ENCODE measurements at regions not wholly inside any gene's neighbourhood (a gene's known extent, or its start where the extent isn't known, plus 50 kb on each side); places are given as distances from the start of the nearest gene placed in this dataset.
A peak's percentile ranks its signal among the peaks of the same experiment; 100 is the strongest.
"Not testable (repeated sequence)": the region's sequence is repeated elsewhere in the genome, so short reads cannot be mapped to it uniquely, and the experiment has no call there.

DNA sequence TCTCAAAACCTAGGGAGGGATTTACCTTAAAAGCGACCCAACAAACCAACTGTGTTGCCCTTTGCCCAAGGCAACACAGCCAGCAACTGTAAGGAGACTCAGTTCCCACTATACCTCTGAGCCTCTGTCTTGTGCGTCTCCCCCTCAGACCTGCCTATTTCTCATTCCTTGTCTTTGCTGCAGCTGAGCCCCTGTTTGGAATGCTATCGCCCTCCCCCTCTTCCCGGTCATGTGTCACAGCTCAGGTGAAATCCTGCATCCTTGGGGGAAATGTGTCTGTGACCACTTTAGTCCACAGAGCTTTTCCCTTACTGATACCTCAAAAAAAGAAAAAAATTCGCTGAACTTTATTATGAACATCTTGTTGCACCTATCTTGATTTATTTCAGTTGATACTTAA, 52.0 kb upstream of the LRIG1 start:
- Mint-ChIP-seq H3K36me3 (peaks cover 0 to 4% of the 10 kb centered on the region in 2 donors), H3K27ac (no peak overlapping the region), H3K9me3 (no peaks in the 10 kb centered on the region)
- no peak for ATAC-seq
- no peak for DNase-seq (ENCODE audit: low spot score in 2 of 2)

DNA sequence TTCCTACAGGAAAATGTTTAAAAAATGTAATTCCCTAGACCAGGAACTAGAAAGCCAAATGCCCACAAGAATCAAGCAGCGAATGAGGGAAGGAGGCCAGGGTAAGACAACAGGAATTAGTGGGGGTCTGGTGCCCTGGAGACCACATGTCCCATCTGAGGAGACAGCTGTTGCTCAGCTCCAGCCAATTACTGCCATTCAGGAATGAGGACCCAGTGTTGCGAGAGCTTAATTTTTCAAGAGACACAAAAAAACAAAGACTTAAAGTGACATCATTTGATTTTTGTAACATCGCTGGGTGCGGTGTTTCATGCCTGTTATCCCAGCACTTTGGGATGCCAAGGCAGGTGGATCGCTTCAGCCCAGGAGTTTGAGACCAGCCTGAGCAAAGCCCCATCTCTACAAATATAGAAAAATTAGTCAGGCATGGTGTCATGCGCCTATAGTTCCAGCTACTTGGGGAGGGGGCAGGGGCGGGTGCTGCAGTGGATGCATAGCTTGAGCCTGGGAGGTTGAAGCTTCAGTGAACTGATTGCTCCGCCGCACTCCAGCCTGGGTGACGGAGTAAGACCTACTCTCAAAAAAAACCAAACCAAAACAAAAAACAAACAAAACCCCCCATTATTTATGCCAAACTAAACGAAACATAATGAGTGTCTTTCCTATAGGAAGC, 52.8 kb upstream of the LRIG1 start:
- peaks cover 0 to 1% of the 10 kb centered on the region in 2 donors for H3K9me3 Mint-ChIP-seq
- ATAC-seq (no peak), DNase-seq (ENCODE audit: low spot score in 2 of 2) (no peak)
- peak overlapping the region in 1 of 2 donors; percentile 29 for H3K27ac Mint-ChIP-seq
- peaks cover 0 to 4% of the 10 kb centered on the region in 2 donors for H3K36me3 Mint-ChIP-seq

DNA sequence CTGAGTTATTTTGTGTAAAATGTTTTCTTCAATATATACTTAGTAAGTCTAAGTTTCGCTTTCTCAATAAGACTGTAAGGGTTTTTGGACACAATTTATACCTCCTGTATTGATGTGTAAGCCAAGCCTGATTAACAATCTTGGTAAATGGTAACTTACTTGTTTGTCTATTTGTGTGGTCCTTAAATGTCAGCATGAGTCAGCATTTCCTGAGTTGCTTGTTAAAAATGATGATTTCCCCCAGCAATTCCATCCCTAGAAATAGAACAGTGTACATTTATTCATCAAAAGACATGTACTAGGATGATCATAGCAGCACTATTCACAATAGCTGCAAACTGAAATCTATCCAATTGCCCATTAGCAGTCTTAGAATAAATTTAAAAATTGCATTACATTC, 53.4 kb upstream of the LRIG1 start:
- DNase-seq (ENCODE audit: low spot score in 2 of 2) (no peak), ATAC-seq (no peak)
- H3K27ac Mint-ChIP-seq, result peak overlapping the region in 1 of 2 donors; percentile 29
- H3K36me3 Mint-ChIP-seq, result peaks cover 0 to 4% of the 10 kb centered on the region in 2 donors
- peaks cover 0 to 5% of the 10 kb centered on the region in 2 donors for H3K9me3 Mint-ChIP-seq

DNA sequence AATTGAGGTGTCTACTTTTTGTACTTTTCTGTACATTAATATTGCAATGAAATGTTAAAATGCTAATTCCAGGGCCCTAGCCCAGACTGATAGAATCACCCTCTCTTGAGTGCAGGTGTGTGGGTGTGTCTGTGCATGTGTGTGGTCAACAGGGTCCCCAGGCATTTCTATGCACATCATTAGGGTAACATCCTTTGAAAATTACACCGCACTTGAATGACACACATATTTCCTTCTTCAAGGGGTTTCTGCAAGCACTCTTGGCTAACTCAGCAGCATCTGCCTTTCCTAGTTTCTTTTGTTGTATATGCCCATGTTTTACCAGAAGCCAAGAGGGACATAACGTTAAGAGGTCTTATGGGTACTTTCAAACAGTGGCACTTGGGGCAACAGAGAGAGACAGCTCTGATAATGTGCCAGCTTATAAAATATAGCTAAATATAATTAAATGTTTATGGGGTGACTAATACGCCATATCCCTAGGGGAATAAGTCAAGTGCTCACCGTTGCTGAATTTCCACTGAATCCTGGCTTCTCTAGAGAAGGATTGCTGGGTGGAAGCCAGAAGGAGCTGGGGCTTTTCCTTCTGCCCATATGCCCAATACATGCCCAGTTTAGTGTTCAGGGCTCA, 54.5 kb upstream of the LRIG1 start:
- H3K27ac Mint-ChIP-seq, result no peak overlapping the region
- H3K9me3 Mint-ChIP-seq, result peaks cover 2 to 6% of the 10 kb centered on the region in 2 donors
- peaks cover 7 to 8% of the 10 kb centered on the region in 2 donors for H3K36me3 Mint-ChIP-seq
- DNase-seq (ENCODE audit: low spot score in 2 of 2) (no peak), ATAC-seq (no peak)

DNA sequence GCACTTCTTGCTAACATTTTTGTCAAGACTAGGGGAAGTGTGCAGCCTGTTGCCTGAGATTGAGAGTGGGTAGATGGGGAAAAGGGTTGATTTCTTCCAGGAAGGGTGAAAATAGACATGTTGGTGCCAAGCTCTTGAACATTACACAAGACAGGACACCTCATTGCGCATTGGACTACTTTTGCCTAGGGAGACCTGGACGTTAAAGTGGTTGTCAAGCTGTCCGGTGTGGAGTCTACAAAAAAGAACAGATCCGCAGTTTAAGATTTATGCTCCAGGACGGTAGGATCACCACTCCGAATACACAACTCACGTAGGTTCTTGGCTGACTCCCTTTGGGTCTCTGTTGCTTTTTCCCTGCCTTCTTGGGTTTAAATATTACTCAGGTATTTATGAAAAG, 56.3 kb upstream of the LRIG1 start:
- no peak for ATAC-seq
- H3K9me3 Mint-ChIP-seq, result peaks cover 7 to 10% of the 10 kb centered on the region in 2 donors
- peaks cover 11 to 12% of the 10 kb centered on the region in 2 donors for H3K36me3 Mint-ChIP-seq
- DNase-seq (ENCODE audit: low spot score in 2 of 2), result no peak
- no peak overlapping the region for H3K27ac Mint-ChIP-seq

DNA sequence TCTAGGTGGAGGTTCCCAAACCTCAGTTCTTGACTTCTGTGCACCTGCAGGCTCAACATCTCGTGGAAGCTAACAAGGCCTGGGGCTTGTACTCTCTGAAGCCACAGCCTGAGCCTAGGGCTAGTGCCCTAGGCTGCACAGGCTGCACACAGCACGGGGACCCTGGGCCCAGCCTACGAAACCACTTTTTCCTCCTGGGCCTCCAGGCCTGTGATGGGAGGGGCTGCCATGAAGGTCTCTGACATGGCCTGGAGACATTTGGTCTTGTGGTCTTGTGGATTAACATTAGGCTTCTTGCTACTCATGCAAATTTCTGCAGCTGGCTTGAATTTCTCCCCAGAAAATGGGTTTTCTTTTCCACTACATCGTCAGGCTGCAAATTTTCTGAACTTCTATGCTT, 59.1 kb upstream of the LRIG1 start:
- H3K9me3 Mint-ChIP-seq; DNase-seq (ENCODE audit: low spot score in 2 of 2); ATAC-seq; H3K27ac Mint-ChIP-seq: not testable (repeated sequence)
- peaks cover 11 to 12% of the 10 kb centered on the region in 2 donors for H3K36me3 Mint-ChIP-seq

DNA sequence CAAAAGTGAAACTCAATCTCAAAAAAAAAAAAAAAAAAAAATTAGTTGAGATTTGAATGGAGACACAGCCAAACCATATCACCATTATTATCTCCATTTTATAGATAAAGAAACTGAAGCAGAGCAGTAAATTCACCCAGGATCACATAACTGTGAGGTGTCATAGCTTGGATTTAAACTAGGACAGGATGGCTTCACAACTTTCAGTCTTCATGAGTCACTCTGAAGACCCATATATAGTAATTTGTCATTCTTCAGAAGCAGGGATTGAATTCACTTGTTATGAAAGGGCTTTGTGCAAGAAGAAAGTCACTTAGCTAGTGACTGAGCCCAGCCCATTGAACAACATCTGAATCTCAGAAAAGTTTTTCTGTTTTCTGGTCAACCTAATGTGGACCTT, 60.5 kb upstream of the LRIG1 start:
- Mint-ChIP-seq H3K36me3 (peaks cover 11 to 12% of the 10 kb centered on the region in 2 donors), H3K9me3 (peaks cover 7 to 10% of the 10 kb centered on the region in 2 donors), H3K27ac (no peak overlapping the region)
- DNase-seq (ENCODE audit: low spot score in 2 of 2), result no peak
- ATAC-seq, result peak; percentile 82 to 90

DNA sequence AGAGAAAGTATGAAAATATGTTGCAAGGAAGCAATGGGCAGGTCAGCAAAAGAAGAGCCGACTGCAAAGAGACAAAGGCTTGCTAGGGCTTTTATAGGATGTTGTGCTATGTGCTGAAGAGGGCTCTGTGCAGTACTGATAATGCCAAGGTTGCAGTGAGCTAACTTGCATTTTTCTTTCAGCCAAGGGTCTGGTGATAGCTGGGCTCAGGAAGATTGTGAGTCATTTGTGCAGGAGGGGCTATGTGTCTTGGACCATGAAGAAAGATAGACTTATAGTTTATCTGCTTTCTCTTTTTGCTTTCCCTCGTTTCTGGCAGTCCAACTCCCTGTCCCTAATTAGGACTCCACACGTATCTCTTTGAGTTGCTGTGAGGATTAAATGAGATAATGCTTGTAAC, 64.5 kb upstream of the LRIG1 start:
- no peak for ATAC-seq
- Mint-ChIP-seq H3K9me3 (peaks cover 4 to 5% of the 10 kb centered on the region in 2 donors), H3K36me3 (peaks cover 5% of the 10 kb centered on the region in 2 donors), H3K27ac (no peak overlapping the region)
- DNase-seq (ENCODE audit: low spot score in 2 of 2), result no peak

DNA sequence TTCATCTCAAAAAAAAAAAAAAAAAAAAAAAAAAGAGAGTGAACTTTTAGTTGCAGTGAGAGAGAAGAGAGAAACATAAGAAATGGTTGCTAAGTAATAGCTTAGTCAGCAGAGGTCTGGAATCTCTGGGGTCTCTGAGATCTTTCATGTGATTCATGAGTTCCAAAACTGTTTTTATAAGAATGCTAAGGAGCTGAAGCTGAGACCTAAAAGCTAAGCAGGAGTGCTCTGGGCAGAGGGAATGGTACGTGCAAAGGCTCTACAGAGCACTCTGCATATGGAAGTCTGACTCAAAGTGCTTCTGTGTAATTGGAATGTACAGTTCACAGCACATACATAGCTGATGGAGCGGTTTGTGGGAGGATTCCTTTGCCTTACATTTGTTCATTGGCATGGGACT, 66.3 kb upstream of the LRIG1 start:
- DNase-seq (ENCODE audit: low spot score in 2 of 2) (no peak), ATAC-seq (no peak)
- no peaks in the 10 kb centered on the region for H3K9me3 Mint-ChIP-seq
- no peak overlapping the region for H3K27ac Mint-ChIP-seq
- H3K36me3 Mint-ChIP-seq, result no peaks in the 10 kb centered on the region

DNA sequence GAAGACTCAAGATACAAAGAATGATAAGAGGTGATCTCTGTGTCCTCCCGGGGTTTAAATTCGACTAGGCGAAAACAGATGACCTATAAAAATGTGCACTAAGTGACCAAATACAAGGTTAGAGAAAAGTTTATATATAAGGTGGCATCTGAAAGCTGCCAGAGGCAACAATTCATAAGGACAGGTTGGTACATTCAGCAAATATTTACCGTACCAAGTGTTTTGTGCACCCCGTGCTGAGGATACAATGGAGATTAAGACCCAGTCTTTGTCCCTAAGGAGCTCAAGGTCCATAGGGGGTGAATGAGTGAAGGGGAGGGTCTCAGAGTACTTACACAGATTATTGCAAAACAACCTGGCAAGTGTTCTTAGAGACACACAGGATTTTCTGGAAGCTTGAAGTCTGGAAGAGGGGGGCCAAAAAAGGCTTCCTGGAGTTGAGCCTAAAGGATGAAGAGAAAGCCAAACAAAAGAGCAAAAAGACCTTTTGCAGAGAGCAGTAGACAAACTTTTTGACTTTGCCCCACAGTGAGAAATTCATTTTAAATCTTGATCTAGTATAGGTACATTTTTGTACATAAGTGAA, 71.4 kb upstream of the LRIG1 start:
- ATAC-seq, result no peak
- no peak for DNase-seq (ENCODE audit: low spot score in 2 of 2)
- H3K27ac Mint-ChIP-seq, result no peak overlapping the region
- H3K36me3 Mint-ChIP-seq, result no peaks in the 10 kb centered on the region
- peaks cover 0 to 5% of the 10 kb centered on the region in 2 donors for H3K9me3 Mint-ChIP-seq

DNA sequence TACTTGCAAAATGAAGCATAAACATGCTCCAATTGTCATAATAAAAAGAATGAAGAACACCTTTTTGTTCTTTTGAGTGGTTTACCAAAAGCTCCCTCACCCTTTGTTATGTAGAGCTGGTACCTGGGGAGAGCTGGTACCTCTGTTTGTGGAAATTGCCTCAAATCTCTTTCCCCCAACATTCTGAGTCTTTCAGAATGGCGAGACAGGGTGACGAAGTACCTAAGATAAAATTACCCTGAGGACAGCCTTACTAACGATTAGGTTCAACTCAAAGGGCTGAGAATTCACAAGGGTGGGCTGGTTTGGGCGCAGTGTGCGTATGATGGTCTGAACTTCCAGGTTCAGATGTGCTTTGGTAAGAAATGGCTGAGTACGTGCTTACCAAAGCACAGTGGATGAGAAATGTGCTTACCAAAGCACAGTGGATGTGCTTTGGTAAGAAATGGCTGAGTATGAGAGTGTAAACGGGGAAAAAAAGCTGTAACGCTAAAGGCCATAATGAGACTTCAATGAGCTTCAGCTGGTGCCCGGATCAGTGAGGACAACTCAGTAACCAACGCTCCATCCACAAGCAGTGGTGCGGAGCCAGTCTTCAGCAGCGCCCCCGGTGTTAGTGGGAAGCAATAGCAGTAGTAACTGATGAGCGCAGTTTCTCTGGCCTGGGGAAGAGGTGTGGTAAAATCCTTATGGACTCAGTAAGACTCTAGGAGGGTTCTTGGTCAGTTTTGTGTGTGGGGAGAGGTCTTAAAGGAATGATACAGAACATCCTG, 72.3 kb upstream of the LRIG1 start:
- peaks cover 0 to 5% of the 10 kb centered on the region in 2 donors for H3K9me3 Mint-ChIP-seq
- no peak for ATAC-seq
- H3K36me3 Mint-ChIP-seq, result no peaks in the 10 kb centered on the region

DNA sequence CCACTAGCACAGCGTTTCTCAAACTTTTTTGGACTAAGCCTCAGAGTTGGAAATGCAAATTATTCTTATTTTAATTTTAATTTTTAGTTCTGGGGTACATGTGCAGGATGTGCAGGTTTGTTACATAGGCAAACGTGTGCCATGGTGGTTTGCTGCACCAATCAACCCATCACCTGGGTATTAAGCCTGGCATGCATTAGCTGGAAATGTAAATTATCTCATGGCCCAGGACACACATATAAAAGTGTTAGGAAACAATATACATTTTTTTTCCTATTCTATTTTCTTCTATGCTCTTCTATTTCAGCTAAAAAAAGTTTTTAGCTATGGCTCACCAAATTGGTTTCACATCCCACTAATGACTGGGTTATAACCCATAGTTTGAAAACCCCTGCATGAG, 73.3 kb upstream of the LRIG1 start:
- Mint-ChIP-seq H3K9me3 (peaks cover 9 to 14% of the 10 kb centered on the region in 2 donors), H3K36me3 (peaks cover 9 to 10% of the 10 kb centered on the region in 2 donors), H3K27ac (no peak overlapping the region)
- DNase-seq (ENCODE audit: low spot score in 2 of 2) (no peak), ATAC-seq (no peak)

More for the DNA sequence above, 72.3 kb upstream of the LRIG1 start:
- no peak overlapping the region for H3K27ac Mint-ChIP-seq
- no peak for DNase-seq (ENCODE audit: low spot score in 2 of 2)

DNA sequence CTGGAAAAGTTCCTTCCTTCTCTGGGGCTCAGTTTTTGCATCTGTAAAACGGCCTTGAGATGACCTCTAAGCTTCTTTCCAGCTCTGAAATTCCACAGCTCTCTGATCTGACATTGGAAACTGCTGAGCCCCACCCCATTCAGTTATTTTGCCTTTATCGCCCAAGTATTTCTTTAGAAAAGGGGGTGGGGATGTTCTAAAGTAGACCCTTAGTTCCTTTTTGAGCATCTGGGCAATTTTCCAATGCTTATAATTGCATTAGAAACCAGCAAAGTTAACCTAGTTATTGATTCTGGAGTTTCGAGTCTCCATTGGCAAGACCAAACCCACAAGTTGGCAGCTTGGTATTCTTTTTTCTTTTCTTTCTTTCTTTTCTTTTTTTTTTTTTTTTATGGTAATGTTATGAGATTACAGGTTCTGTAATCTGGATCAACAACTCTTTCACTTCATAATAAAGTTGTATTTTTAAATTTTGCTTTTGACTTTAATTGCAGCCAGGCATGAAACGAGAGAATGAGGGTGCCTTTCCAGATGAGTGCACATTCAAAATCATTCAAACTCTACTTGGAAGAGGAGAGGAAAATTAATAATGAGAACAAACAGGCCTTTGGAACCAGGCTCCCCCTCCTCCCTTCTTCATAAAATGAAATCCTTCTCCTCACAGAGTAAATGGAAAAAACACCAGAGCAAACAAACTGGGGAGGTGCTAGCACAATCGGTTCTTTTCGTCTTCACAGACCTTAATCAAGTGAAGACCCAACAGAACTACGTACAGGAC, 76.8 kb upstream of the LRIG1 start:
- no peak for ATAC-seq

DNA sequence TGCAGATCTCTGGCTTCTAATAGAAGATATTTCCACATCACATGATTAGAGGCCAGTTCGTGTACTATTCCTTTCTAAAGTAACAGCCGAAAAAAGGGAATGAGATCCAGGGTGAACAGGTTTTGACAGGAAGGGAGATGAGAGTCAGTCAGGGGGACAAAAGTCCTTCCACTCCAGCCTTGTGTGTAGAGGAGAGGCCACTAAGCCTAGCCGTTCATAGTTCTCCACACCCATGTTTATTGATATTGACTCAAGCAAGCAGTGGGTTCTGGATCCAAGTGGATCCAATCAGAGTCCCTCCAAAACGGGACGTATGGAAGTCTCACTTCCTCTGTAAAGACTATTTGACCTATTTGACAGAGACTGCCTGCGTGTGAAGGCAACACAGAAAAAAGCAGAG, 80.4 kb upstream of the LRIG1 start:
- no peak for ATAC-seq
- DNase-seq (ENCODE audit: low spot score in 2 of 2), result no peak
- Mint-ChIP-seq H3K9me3 (peaks cover 12 to 21% of the 10 kb centered on the region in 2 donors), H3K27ac (no peak overlapping the region), H3K36me3 (peaks cover 13 to 18% of the 10 kb centered on the region in 2 donors)

More for the DNA sequence above, 76.8 kb upstream of the LRIG1 start:
- Mint-ChIP-seq H3K9me3 (peaks cover 12 to 21% of the 10 kb centered on the region in 2 donors), H3K36me3 (peaks cover 13% of the 10 kb centered on the region in 2 donors), H3K27ac (no peak overlapping the region)
- DNase-seq (ENCODE audit: low spot score in 2 of 2), result no peak

DNA sequence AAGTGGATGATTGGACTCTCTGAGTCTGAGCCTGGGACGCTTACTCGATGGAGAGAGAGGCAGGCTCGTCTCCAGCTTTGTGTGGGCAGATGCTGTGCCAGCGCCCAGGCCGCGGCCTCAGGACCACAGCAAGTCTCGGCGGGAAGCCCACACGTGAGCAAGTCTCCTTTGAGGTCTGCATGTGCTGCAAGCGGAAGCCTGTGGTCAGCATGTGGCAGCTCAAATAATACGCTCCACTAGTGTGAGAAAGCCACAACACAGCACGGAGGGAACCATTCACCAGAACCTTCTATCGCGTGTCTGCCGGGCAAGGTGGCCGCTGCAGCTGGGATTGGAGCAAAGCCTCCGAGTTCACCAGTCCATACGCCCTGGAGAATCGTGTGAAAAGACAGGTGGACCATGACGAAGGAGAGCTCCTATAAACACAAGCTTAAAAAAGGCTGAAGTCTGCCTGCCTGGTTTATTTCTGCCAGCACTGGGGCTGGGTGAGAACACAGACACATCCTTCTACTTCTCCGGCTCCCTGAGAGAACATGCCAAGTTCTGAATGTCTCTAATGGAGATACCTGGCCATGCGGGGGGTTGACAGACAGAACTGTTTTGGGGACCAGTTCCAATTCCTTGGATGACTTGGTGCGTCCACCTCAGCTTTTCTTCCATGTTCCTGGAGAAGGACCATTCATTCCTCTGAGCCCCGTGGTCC, 82.0 kb upstream of the LRIG1 start:
- no peak overlapping the region for H3K27ac Mint-ChIP-seq
- peaks cover 13 to 18% of the 10 kb centered on the region in 2 donors for H3K36me3 Mint-ChIP-seq
- DNase-seq (ENCODE audit: low spot score in 2 of 2) (peak in 1 of 2 donors; percentile 55), ATAC-seq (peak in 1 of 2 donors; percentile 48)
- peaks cover 12 to 21% of the 10 kb centered on the region in 2 donors for H3K9me3 Mint-ChIP-seq
